Neural progenitor cell (in vitro differentiated cells): ENCODE measurements at regions not wholly inside any gene's neighbourhood (a gene's known extent, or its start where the extent isn't known, plus 50 kb on each side); places are given as distances from the start of the nearest gene placed in this dataset.

Source experiments
- EZH2 ChIP-seq: fragments of 200-600 bp; sonication (generic); IDR thresholded peaks from 2 replicates; pipeline ENCODE4 v1.6.1; 2017; ENCODE audit warnings: antibody characterized with exemption, mild to moderate bottlenecking, moderate library complexity
- TF ChIP-seq, protein P1 (sequence below): fragments of 200-600 bp; sonication (generic); IDR thresholded peaks from 2 replicates; pipeline ENCODE4 v1.5.1; 2017; ENCODE audit warnings: antibody characterized with exemption, mild to moderate bottlenecking

DNA sequence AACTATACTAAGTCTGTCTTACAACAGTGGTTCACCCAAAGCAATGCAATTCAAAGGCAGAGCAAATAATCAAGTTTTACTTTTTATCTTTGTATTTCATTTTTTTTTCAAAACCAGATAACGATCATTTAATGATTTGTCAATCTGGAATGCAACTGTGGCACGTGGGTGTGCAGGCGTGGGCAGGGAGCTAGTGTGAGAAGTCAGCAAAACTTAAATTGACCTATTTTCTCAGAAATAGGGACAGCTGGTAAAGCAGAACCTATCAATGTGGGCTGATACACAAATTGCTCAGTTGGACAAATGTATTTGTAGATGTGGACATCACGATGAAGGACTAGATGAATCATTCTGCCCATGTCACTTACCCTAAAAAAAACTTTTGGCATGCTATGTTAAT is 105.6 kb downstream of the CBLL2 start:
- TF ChIP-seq, protein P1, sequence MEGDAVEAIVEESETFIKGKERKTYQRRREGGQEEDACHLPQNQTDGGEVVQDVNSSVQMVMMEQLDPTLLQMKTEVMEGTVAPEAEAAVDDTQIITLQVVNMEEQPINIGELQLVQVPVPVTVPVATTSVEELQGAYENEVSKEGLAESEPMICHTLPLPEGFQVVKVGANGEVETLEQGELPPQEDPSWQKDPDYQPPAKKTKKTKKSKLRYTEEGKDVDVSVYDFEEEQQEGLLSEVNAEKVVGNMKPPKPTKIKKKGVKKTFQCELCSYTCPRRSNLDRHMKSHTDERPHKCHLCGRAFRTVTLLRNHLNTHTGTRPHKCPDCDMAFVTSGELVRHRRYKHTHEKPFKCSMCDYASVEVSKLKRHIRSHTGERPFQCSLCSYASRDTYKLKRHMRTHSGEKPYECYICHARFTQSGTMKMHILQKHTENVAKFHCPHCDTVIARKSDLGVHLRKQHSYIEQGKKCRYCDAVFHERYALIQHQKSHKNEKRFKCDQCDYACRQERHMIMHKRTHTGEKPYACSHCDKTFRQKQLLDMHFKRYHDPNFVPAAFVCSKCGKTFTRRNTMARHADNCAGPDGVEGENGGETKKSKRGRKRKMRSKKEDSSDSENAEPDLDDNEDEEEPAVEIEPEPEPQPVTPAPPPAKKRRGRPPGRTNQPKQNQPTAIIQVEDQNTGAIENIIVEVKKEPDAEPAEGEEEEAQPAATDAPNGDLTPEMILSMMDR = no peak
- TF ChIP-seq EZH2 = no peak
